ENCODE measurements at regions not wholly inside any gene's neighbourhood (a gene's known extent, or its start where the extent isn't known, plus 50 kb on each side); places are given as distances from the start of the nearest gene placed in this dataset.

- no peak for TF ChIP-seq CTCF (IDR thresholded peaks at IDR 0.05)
- Histone ChIP-seq H3K36me3 (no peaks in the 10 kb centered on the region), H3K4me1 (no peaks in the 10 kb centered on the region), H3K4me3 (no peak overlapping the region), H3K27me3 (ENCODE audit: low read depth) (no peaks in the 10 kb centered on the region), H3K9me3 (no peaks in the 10 kb centered on the region), H3K27ac (no peak overlapping the region)
- intact Hi-C loops (cut with DNase I), result no loop called here
- ATAC-seq (no peak), DNase-seq (no peak)
Measured at GRCh38 chr16:35862242-35862641, 2402.8 kb downstream of the TP53TG3F start.

- ATAC-seq (no peak), DNase-seq (no peak)
- intact Hi-C loops (cut with DNase I), result no loop called here
- Histone ChIP-seq H3K4me3 (no peak overlapping the region), H3K27ac (no peak overlapping the region), H3K36me3 (no peaks in the 10 kb centered on the region), H3K27me3 (ENCODE audit: low read depth) (no peaks in the 10 kb centered on the region), H3K9me3 (peaks cover 9% of the 10 kb centered on the region), H3K4me1 (no peaks in the 10 kb centered on the region)
- TF ChIP-seq CTCF (IDR thresholded peaks at IDR 0.05), result no peak
Measured at GRCh38 chr16:35868630-35869029, 2409.2 kb downstream of the TP53TG3F start.

GRCh38 chr16:35873472-35873871 is 2414.1 kb downstream of the TP53TG3F start:
- H3K4me1 ChIP-seq, result no peaks in the 10 kb centered on the region
- no peak for TF ChIP-seq CTCF (IDR thresholded peaks at IDR 0.05)
- H3K36me3 ChIP-seq, result no peaks in the 10 kb centered on the region
- no peak overlapping the region for H3K27ac ChIP-seq
- no peak overlapping the region for H3K4me3 ChIP-seq
- ATAC-seq (no peak), DNase-seq (no peak)
- intact Hi-C loops (cut with DNase I), result no loop called here
- H3K9me3 ChIP-seq, result peaks cover 9% of the 10 kb centered on the region
- no peaks in the 10 kb centered on the region for H3K27me3 ChIP-seq (ENCODE audit: low read depth)

- no peaks in the 10 kb centered on the region for H3K4me1 ChIP-seq
- no peaks in the 10 kb centered on the region for H3K36me3 ChIP-seq
- DNase-seq, result no peak
- no peak for TF ChIP-seq CTCF (IDR thresholded peaks at IDR 0.05)
- intact Hi-C loops (cut with DNase I), result no loop called here
- no peak overlapping the region for H3K27ac ChIP-seq
- no peaks in the 10 kb centered on the region for H3K27me3 ChIP-seq (ENCODE audit: low read depth)
- no peaks in the 10 kb centered on the region for H3K9me3 ChIP-seq
- no peak overlapping the region for H3K4me3 ChIP-seq
- no peak for ATAC-seq
Measured at GRCh38 chr16:35881654-35882053, 2422.2 kb downstream of the TP53TG3F start.

- H3K27ac ChIP-seq, result no peak overlapping the region
- no peaks in the 10 kb centered on the region for H3K36me3 ChIP-seq
- no peak overlapping the region for H3K4me3 ChIP-seq
- no peak for DNase-seq
- TF ChIP-seq CTCF (IDR thresholded peaks at IDR 0.05), result no peak
- intact Hi-C loops (cut with DNase I), result no loop called here
- H3K27me3 ChIP-seq (ENCODE audit: low read depth), result no peaks in the 10 kb centered on the region
- no peak for ATAC-seq
- H3K9me3 ChIP-seq, result peaks cover 6% of the 10 kb centered on the region
- H3K4me1 ChIP-seq, result no peaks in the 10 kb centered on the region
Measured at GRCh38 chr16:35906440-35906839, 2447.0 kb downstream of the TP53TG3F start.

- H3K9me3 ChIP-seq, result peaks cover 6% of the 10 kb centered on the region
- intact Hi-C loops (cut with DNase I), result no loop called here
- DNase-seq, result no peak
Measured at GRCh38 chr16:35908152-35908551, 2448.7 kb downstream of the TP53TG3F start.

More at GRCh38 chr16:35908152-35908551, 2448.7 kb downstream of the TP53TG3F start:
- Histone ChIP-seq H3K36me3 (no peaks in the 10 kb centered on the region), H3K27ac (no peak overlapping the region), H3K4me3 (no peak overlapping the region), H3K27me3 (ENCODE audit: low read depth) (no peaks in the 10 kb centered on the region), H3K4me1 (no peaks in the 10 kb centered on the region)
- ATAC-seq, result no peak
- TF ChIP-seq CTCF (IDR thresholded peaks at IDR 0.05), result no peak

All from lower lobe of right lung (tissue), 2 donors.